ENCODE measurements at regions not wholly inside any gene's neighbourhood (a gene's known extent, or its start where the extent isn't known, plus 50 kb on each side); places are given as distances from the start of the nearest gene placed in this dataset.

- TF ChIP-seq CTCF (conservative IDR thresholded peaks at IDR 0.05 in 1 of 2, IDR thresholded peaks at IDR 0.05 in 1 of 2; ENCODE audit: low read depth in 1 of 2, low read length in 2 of 2) (no peak), EZH2 (IDR thresholded peaks at IDR 0.05; ENCODE audit: low read length, missing control alignments) (no peak)
These were observed 111.6 kb upstream of the GCFC2 start for GRCh38 chr2:75822336-75822735.
